NCI-H187 treated with DMSO at 0.1 percent for 48 hours (cell line): ENCODE measurements at regions not wholly inside any gene's neighbourhood (a gene's known extent, or its start where the extent isn't known, plus 50 kb on each side); places are given as distances from the start of the nearest gene placed in this dataset.

ENCODE experiments used
- DNase-seq: peaks from one replicate; lab custom pipeline; 2025; lab: John Stamatoyannopoulos, UW

DNA sequence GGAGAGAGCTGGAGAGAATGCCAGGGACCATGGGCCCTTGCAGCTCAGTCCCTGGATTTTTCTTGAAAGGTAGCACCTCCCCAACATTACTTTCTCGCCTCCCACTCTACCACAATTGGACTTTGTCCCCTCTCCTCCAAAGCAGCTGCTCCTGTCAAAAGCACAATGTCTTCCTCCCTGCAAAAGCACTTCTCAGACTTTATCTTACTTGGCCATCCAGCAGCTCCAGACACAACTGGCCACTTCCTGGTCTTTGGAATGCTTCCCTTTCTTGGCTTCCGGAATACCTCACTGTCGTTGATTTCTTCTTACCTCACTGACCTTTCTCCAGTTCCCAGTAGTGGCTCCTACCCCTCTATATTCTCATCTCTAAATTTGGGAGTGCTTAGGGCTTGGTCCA, 134.6 kb upstream of the PROK2 start:
- no peak for DNase-seq

DNA sequence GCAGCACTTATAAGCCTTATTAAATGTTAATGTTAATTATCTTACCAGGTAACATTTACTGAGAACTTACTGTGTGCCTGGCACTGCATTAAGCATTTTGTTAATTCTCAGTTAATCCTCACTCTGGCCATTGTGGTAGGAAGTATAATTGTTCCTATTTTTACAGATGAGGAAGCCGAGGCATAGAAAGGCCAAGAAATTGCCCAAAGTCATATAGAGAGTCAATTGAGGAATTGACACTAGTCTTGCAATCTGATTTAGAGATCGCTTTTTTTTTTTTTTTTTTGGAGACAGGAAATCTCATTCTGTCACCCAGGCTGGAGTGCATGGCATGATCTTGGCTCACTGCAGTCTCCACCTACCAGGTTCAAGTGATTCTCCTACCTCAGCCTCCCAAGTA, 132.6 kb upstream of the PROK2 start:
- no peak for DNase-seq

DNA sequence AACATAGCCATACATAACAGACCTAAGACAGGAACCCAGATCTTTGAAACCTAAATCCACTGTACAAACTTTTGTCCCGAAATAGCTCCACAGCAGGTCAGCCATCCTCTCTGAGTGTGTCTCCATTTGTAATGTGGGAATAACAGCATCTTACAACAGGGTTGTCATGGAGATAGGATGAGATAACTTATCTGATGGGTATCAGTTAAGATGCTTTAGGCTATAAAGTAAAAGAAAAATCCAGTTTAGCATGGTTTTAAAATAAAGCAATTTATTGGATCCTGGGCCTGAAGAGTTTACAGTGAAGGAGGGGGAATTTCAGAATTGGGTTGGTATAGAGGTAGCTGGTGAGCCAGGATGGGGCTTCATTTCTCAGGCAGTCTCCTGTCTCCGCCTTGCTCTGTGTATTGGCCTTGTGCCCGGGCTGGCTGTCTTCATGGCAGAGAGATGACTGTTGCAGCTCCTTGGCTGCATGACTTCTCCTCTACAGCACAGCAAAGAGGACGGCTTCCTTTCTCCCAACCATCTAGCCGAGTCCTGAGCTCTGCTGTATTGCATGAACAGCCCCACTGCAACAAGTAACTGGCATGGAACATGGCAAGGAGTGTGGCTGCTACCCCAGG, 131.9 kb upstream of the PROK2 start:
- no peak for DNase-seq

DNA sequence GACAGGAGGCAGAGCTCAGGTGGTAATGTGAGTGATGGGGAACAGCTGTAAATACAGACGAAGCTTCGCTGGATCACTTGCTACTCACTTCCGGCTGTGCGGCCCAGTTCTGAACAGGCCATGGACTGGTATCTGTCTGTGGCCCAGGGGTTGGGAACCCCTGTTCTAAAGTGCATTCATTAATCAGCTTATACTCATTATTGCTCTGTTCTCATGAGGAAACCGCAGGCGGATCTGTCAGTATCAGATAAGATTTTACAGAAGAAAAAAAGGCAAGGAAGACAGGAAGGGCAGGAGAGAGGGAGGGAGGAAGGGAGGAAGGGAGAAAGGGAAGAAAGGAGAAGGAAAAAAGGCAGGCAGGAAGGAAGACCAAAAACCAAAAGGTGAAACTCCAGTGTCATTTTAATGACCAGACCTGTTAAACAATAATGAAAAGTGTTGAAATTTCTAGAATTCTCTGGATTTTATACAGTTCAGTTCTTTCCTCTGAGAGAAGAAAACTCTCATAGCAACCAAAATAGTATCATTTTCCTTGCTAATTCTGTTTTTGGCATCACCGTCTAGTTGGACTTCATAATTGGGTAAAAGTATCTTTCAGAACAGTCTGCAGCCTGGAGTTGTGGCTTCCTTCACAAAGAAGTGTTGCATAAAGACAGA, 128.0 kb upstream of the PROK2 start:
- DNase-seq, result no peak

DNA sequence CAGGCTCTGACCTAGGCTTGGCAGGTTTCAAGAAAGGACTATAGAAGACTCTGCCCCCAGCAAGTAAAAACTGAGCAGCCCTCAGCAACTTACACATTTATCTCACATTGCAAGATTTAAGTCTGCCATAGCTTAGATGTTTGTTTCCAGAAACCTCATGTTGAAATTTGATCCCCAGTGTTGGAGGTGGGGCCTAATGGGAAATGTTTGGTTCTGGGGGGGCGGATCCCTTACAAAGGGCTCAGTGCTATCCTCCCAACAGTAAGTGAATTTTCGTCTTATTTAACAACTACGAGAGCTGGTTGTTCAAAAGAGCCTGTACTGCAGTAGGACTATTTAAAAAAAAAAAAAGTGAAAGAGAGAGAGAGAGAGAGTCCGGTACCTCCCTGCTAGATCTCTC, 125.2 kb upstream of the PROK2 start:
- DNase-seq, result no peak

DNA sequence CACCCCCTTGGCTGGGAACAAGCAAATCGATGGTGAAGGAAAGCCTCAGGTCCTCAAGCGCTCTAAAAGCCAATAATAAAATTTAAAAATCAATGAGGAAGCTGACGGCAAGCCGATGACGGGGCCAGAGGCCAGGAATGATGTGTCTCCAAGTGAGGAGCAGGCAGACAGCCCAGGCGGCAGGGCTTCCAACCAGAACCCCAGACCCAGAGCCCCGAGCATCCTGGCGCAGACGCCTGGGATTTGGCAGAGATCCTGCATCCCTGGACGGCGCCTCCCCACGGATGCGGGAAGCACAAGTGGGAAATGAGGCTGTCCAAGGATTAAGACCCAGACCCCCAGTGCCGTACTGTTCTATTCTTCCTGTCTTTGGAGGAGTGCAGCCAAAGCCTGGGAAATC, 123.0 kb upstream of the PROK2 start:
- DNase-seq, result no peak

DNA sequence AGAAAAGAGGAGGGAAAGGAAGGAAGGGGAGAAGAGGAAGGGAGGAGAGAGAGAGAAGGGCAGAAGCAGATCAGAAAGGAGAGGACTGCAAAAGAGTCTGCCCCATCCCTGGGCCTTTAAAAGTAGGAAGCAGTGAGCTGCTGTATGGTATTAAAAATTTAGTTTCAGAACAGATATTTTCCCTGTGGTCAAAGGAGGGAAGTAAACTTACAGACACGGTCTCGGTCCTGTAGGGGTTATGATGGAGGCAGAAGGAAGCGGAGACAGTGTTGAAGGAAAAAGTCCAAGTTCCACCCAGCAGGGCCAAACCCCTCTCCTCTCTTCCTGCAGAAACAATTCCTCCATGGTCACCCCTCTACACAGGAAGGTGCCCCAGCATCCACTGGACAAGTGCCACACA, 122.0 kb upstream of the PROK2 start:
- no peak for DNase-seq

DNA sequence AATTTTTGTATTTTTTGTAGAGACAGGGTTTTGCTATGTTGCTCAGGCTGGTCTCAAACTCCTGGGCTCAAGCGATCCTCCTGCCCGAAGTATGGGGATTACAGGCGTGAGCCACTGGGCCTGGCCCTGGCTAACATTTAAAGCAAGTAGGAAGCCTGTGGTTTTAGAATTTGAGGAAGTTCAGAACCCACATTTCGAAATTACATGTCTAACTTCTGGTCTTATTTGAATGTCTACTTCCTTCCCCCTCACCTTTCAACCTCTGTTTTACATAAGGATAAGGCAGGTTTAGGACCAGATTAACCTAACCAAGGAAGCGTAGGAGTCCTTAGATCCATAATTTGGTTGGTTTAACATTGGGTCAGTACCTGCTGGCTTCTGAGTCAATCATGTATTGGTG, 120.5 kb upstream of the PROK2 start:
- DNase-seq, result no peak

DNA sequence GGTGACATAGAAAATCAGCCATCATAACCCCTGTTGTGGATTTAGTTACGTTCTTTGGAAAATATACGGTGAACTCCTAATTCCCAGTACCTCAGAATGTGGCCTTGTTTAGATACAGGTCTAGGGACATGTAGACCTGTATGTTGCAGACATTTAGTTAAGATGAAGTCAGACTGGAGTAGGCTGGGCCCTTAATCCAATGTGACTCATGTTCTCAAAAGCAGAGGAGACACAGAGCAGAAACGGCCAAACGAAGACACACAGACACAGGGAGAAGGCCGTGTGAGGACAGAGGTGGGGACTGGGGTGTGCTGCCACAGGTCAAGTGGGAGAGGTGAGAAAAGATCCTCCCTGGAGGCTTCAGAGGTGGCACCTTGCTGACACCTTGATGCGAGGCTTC, 119.0 kb upstream of the PROK2 start:
- no peak for DNase-seq

DNA sequence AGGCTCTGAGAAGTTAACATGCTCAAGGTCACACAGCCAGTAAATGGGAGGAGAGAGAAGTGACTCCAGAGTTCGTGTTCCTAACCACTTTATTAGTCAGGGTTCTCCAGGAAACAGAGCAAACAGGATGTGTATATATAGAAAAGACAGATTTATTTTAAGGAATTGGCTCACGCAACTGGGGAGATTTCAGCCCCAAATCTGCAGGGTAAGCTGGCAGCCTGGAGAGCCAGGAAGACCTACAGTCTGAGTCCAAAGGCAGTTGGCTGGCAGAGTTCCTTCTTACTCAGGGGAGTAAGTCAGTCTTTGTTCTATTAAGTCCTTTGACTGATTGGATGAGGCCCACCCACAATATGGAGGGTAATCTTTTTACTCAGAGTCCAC, 118.2 kb upstream of the PROK2 start:
- no peak for DNase-seq

DNA sequence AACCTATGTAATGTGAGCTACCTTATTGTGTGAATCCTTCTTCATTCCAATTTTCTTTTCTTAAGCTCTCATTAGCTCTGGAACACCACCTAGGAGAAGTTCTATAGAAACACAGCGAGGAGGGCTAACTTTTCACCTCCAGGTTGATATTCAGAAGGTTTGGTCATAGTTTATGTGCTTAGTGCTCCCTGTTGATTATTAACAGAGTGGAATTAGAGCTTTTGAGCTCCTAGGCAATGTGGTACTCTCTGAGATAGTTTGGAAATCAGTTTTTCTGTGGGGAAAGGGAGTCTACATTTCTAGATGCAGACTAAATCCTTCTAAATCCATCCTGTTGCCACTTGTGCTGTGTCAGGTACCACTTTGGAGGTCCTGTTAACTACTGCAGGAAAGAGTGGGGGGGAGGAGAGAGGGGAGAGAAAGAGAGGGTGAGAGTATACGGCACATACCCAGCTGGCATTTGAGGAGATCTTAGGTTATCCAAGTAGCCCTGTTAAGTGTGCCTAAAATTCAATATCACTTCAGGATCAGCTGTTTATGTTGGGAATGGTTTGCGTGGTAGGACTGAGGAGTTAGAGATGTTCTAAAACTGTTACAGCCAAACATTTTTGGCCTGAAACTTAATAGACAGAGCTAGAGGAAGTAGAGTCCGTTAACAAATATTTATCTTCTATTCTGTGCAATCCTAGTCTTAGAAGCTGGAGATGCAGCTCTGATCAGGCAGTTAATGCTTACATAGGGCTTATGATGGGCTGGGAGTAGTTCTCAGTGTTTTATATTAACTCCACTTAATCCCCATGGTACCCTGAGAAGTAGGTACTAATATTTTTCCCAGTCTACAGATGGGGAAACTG, 117.5 kb upstream of the PROK2 start:
- no peak for DNase-seq

DNA sequence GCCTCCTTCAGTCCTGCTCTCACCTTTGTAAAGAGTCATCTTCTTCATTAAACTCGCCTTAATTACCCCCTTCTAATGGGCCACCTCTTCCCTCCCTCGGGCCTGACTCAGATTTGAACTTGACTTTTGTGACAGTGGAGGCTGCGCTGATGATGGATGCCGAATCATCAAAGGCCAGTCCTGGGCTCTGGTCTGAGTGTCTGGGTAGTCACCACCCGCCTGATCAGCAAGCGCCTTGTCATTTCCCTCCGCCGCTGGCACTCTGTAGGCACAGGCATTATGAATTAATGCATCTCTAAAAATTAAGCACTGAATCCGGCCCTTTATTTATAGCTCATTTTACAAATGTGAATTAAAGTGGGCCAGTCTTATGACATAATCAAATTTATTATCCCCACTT, 116.7 kb upstream of the PROK2 start:
- no peak for DNase-seq

DNA sequence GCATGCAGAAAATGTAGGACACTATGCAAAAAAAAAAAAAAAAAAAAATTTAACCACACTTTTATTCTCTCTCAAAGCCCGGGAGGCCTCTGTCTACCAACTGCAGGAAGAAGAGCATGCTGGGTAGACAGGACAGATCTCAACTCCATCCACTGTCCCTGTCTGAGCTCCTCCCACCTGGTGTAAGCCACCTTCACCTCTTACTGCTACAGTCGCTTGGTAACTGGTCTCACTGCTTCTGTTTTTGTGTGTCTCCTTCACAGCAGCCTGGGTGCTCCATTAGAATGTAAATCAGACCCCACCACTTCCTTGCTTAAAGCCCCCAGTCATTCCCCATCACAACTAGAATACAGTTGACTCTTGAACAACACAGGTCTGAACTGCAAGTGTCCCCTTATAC, 115.1 kb upstream of the PROK2 start:
- no peak for DNase-seq

DNA sequence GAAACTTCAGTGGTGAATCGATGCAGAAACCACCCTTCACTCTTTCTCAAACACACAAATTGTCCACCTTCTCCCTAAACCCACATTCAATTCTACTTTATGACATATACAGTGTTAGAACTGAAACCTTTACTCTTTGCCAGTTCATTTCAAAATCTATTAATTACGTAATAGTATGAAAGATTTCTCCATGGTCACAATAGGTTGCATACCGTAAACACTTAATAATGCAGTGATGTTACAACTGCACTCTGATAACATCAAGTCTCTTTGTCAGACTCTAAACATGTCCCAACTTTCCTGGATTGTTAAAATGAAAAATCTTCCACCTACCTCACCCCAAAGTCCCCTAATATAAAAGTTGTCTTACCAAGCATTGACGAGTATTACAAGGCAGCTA, 111.8 kb upstream of the PROK2 start:
- DNase-seq, result no peak

DNA sequence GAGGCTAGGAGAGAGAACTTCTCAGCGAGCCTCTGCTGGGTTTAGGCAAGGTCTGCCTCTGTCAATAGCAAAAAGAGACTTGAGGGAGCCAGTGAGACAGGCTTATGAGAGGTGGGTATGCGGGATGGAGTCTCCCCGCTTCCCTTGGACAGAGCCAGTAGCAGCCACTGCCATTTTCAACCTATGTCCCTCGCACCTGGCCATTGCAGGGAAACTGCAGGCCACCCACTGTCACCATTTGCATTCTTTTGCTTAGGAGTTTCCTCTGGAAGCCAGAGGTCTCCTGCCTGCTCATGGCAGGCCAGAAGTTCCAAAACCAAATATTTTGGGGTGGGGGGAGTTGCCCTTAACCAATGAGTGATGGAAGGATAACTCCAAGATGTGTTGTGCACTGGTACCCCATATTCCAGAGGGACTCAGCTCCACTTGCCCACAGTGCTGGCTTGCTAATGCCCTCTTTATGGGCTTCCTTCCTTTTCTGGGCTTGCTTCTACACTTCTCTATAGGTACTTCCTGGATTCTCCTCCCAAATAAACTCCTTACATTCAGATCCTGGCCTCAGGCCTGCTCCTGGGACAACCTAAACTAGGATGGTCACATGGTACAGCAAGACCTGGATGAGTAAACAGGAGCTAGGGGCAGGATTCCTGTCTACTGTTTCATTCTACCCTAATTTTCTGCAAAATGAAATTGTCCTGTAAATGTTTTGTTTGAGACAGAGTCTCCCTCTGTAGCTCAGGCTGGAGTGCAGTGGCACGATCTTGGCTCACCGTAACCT, 108.9 kb upstream of the PROK2 start:
- no peak for DNase-seq

DNA sequence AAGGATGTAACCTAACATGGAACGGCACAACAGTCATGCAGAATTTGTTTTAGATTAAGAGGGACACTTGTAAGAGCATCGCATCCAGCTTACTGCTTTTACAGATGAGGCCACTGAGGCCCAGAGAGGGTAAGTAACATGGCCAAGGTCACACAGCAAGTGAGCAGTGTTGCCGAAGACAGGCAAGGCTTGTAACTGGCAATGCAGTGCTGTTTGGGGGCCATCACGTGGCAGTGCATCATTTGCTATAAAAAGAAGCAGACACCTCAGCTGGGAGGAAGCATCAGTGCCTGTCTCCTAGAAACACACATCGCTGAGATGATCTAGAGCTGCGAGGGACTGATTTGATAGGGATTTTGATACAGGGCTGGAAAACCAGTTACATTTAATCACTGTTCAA, 108.2 kb upstream of the PROK2 start:
- no peak for DNase-seq

DNA sequence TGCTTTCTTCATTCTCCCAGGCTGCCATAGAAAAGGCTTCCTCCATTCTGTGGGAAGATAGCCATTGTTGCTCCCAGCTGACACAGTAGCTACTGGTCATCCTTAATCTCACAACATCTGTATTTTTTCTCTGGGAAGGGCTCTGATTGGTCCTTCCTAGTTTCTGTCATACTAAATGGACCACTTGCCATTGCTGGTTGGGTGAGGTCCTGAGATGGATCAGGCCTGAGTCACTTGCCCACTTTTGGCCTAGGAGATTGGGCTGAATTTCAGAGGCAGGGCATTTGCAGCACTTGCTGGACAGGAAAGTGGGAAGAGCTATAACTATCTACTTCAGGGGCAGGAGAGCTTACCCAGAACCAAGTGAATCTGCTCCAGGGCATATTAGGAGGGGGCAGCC, 106.5 kb upstream of the PROK2 start:
- no peak for DNase-seq

DNA sequence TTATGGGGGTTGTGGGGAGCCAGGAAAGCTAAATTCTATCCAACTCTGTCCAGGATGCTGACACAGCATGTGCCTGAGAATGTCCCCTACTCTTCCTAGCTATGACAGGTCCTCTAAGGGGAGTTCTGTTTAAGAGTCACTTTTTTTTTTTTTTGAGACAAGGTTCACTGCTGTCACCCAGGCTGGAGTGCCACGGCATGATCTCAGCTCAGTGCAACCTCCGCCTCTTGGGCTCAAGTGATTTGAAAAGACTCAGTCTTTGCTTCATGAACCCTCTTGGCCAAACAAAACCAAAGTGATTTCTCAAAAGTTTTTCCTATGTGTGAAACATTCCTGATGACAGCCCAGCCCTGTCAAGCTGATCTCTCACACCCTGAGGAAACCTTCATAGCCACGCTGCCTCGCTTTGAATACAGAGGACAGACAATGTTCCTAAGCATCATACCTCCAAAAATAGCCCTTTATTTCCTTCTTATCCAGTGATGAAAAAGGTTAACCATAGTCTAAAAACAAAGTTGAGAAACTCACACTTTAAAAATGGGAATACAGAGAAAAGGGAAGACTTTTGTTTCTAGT, 105.5 kb upstream of the PROK2 start:
- no peak for DNase-seq

DNA sequence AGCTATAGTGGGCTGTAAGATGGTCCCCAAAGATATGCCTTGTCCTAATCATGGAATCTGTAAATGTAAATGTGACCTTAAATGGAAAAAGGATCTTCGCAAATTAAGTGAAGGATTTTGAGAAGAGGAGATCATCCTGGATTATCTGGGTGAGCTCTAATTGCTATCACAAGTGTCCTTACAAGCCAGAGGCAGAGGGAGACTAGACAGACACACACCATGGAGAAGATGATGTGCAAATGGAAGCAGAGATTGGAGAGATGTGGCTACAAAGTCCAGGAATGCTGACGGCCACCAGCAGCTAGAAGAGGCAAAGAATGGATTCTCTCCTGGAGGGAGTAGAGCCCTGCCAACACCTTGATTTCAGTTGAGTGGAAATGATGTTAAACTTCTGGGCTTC, 102.3 kb upstream of the PROK2 start:
- DNase-seq, result no peak

DNA sequence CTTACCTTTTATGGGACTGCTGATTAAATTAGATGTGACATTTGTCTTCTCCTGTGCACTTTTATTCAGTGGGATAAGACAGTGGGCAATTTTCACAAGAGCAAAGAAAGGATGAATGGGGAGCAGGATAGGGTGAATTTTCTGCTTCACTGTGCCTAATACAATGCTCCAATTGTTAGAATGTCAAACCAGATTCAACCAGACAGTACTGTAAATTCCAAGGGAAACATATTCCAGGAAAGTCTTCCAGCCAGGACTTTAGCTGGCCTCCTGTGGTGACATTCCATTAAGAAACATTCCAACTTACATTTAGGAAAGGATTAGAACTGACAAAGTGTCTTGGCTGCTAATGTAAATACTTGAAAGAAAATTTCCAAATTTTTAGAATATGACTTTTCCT, 100.1 kb upstream of the PROK2 start:
- DNase-seq, result no peak

DNA sequence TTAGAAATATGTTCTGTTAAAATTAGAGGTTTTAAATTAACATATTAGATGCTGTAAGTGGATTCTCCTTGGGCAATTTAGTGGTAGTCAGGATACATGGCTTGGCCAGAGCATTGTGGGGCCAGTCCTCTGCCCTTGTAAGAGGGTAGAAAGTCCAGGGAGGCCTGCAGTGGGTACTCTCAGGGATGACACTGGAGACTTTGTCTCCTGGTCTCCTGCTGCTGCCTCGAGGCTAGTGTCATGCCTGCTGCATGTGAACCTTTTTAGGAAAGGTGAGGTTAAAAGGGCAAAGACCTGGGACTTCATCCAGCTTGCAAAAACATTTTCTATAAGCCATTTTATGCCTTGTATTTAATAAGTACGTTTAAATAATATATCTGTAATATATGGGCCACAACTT, 96.8 kb upstream of the PROK2 start:
- DNase-seq, result no peak

DNA sequence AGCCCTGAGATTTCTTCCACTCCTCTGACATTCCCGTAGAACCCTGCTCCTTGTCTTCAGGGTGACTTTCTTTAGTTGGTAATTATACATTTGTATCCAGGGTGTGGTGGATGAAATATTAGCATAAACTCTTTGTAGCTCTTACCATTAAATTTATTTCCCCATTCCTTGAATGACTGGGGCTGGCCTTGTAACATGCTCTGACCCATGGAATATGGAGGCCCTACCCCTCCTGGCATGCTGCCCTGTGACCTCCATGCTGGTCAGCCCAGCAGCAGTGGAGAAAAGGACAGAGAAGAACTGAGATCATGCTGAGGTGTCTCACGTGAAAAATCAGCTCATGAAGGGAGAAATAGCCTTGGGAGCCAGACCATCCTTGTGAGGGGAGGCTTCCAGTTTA, 96.1 kb upstream of the PROK2 start:
- no peak for DNase-seq
